SH-SY5Y (cell line): ENCODE measurements at regions not wholly inside any gene's neighbourhood (a gene's known extent, or its start where the extent isn't known, plus 50 kb on each side); places are given as distances from the start of the nearest gene placed in this dataset.

Experiments used
- GATA2 ChIP-seq: IDR thresholded peaks from 2 replicates; pipeline ENCODE4 v1.6.1; 2011; ENCODE audit warnings: mild to moderate bottlenecking, low read depth, low read length
- GATA3 ChIP-seq: IDR thresholded peaks from 2 replicates; pipeline ENCODE4 v1.6.1; 2011; ENCODE audit warnings: low read depth, mild to moderate bottlenecking, low read length, moderate library complexity

GRCh38 chr2:149687052-149687427 lies 99.5 kb upstream of the MMADHC start:
- TF ChIP-seq GATA3 (no peak), GATA2 (no peak)
